Activated CD8-positive, alpha-beta T cell treated with anti-CD3 and anti-CD28 coated beads for 36 hours (primary cell): ENCODE measurements at regions not wholly inside any gene's neighbourhood (a gene's known extent, or its start where the extent isn't known, plus 50 kb on each side); places are given as distances from the start of the nearest gene placed in this dataset.

Source experiments
- ATAC-seq: fragments of 200-7000 bp; cut with Tn5 transposase; one replicate; pipeline ENCODE4 v1.10.0; 2021; ENCODE audit warnings: mild to moderate bottlenecking, moderate library complexity
- CTCF ChIA-PET: fragments of 350-600 bp; sonication (Branson Sonifier 250); formaldehyde crosslinking; loops from one replicate; lab custom pipeline; 2021; ENCODE audit warnings: antibody characterized with exemption; lab: Charles Lee
- POLR2A ChIA-PET: fragments of 350-600 bp; sonication (Branson Sonifier 250); formaldehyde crosslinking; loops from one replicate; lab custom pipeline; 2021; ENCODE audit warnings: antibody characterized with exemption; lab: Charles Lee
- DNase-seq: peaks from one replicate; pipeline ENCODE4 v3.0.0-alpha.2; 2020
- H3K27ac Mint-ChIP-seq: one replicate; pipeline ENCODE4 v1.8.0; 2021; ENCODE audit warnings: mild to moderate bottlenecking, mixed read lengths
- H3K27me3 Mint-ChIP-seq: one replicate; pipeline ENCODE4 v1.8.0; 2021; ENCODE audit warnings: mixed read lengths
- H3K36me3 Mint-ChIP-seq: one replicate; pipeline ENCODE4 v1.8.0; 2021; ENCODE audit warnings: low read depth, mixed read lengths
- H3K4me1 Mint-ChIP-seq: one replicate; pipeline ENCODE4 v1.8.0; 2021; ENCODE audit warnings: low read depth, mixed read lengths
- H3K4me3 Mint-ChIP-seq: one replicate; pipeline ENCODE4 v1.8.0; 2021; ENCODE audit warnings: mild to moderate bottlenecking, moderate library complexity, mixed read lengths
- H3K9me3 Mint-ChIP-seq: one replicate; pipeline ENCODE4 v1.8.0; 2021; ENCODE audit warnings: mixed read lengths
- intact Hi-C: fragments of 100-400 bp; cut with micrococcal nuclease; formaldehyde crosslinking; loops from one replicate; pipeline ENCODE4 v1.10.0; 2022
- TF ChIP-seq, protein P1 (sequence below): fragments of 200-600 bp; IDR thresholded peaks from one replicate; pipeline ENCODE4 v1.8.0; 2022; ENCODE audit warnings: antibody characterized with exemption, mild to moderate bottlenecking

- no peaks in the 10 kb centered on the region for H3K4me1 Mint-ChIP-seq
- intact Hi-C loops, result no loop called here
- no peak for ATAC-seq
- ChIA-PET CTCF (no interaction called here), POLR2A (no interaction called here)
- H3K9me3 Mint-ChIP-seq, result peaks cover 1% of the 10 kb centered on the region
- TF ChIP-seq, protein P1, sequence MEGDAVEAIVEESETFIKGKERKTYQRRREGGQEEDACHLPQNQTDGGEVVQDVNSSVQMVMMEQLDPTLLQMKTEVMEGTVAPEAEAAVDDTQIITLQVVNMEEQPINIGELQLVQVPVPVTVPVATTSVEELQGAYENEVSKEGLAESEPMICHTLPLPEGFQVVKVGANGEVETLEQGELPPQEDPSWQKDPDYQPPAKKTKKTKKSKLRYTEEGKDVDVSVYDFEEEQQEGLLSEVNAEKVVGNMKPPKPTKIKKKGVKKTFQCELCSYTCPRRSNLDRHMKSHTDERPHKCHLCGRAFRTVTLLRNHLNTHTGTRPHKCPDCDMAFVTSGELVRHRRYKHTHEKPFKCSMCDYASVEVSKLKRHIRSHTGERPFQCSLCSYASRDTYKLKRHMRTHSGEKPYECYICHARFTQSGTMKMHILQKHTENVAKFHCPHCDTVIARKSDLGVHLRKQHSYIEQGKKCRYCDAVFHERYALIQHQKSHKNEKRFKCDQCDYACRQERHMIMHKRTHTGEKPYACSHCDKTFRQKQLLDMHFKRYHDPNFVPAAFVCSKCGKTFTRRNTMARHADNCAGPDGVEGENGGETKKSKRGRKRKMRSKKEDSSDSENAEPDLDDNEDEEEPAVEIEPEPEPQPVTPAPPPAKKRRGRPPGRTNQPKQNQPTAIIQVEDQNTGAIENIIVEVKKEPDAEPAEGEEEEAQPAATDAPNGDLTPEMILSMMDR, result no peak
- no peak for DNase-seq
- H3K36me3 Mint-ChIP-seq, result no peaks in the 10 kb centered on the region
- H3K27ac Mint-ChIP-seq, result no peak overlapping the region
- H3K4me3 Mint-ChIP-seq, result no peak overlapping the region
- H3K27me3 Mint-ChIP-seq, result no peaks in the 10 kb centered on the region
These were observed 350.9 kb downstream of the ZIC1 start for GRCh38 chr3:147760085-147760484.

DNA sequence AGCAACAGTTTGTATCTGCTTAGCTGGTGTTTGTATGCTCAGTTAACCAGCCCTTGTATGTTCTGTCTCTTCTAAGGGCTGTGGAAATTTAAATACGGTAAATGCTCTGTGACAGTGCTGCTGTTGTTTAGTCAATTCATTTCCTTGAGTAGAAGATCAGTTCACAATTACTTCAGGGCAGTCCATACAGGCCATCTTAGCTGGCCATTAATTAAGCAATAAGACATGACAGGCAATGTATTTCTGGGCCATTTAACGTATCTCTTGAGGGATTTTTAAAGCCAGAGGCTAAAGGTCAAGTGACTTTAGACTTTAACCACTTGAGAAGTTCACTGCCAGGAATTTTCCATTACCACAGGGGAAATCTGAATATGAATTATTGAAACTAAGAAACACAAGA is 351.8 kb downstream of the ZIC1 start:
- TF ChIP-seq, protein P1, result no peak
- intact Hi-C loops, result no loop called here
- ChIA-PET CTCF (no interaction called here), POLR2A (no interaction called here)
- Mint-ChIP-seq H3K27ac (no peak overlapping the region), H3K27me3 (no peaks in the 10 kb centered on the region), H3K4me1 (no peaks in the 10 kb centered on the region), H3K4me3 (no peak overlapping the region), H3K36me3 (no peaks in the 10 kb centered on the region), H3K9me3 (peaks cover 1% of the 10 kb centered on the region)
- ATAC-seq (no peak), DNase-seq (no peak)

DNA sequence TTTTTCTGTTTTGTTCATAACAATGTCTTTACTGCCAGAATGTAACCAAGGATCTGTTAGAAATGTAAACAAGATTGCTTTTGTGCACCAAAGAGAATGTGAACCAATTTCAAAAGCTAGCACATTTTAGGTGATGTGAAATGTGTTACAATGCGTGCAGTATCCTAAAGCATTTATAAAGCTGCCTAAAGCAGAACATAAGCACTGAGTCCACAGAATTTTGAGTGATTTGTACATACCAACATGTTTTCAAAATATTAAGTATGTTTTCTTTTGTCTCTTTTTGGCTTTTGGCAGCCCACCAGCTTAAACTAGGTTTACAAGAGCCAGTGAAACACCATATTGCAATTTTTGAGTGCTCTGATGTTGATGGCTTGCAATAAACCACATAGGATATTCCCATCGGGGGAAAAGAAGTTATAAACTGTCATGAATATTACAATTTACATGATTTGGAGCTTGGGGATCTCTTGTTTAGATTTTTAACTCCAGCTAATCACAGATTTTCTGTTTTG is 364.0 kb downstream of the ZIC1 start:
- intact Hi-C loops, result no loop called here
- H3K9me3 Mint-ChIP-seq, result peaks cover 2% of the 10 kb centered on the region
- H3K27ac Mint-ChIP-seq, result no peak overlapping the region
- no peaks in the 10 kb centered on the region for H3K4me1 Mint-ChIP-seq
- no peaks in the 10 kb centered on the region for H3K27me3 Mint-ChIP-seq
- ATAC-seq, result no peak
- no peaks in the 10 kb centered on the region for H3K36me3 Mint-ChIP-seq
- ChIA-PET POLR2A (no interaction called here), CTCF (no interaction called here)
- no peak overlapping the region for H3K4me3 Mint-ChIP-seq
- TF ChIP-seq, protein P1, result no peak
- no peak for DNase-seq

DNA sequence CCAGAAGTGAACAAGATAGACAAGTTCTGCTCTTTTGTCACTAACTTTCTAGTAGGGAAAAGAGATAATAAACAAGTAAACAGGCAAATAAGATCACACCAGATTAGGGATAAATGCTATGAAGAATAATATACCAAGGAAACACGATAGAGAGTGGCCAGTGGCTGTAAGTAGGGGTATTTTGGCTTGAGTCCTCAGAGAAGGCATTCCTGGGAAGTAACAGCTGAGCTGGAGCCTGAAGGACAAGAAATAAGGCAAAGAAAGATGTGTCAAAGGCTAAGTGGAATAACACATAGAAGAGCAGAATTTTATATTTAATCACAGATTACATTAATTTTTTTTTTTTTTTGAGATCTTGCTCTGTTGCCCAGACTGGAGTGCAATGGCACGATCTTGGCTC is 366.2 kb downstream of the ZIC1 start:
- Mint-ChIP-seq H3K36me3 (no peaks in the 10 kb centered on the region), H3K27ac (no peak overlapping the region), H3K9me3 (peaks cover 2% of the 10 kb centered on the region), H3K4me3 (no peak overlapping the region), H3K4me1 (no peaks in the 10 kb centered on the region), H3K27me3 (no peaks in the 10 kb centered on the region)
- intact Hi-C loops, result no loop called here
- POLR2A ChIA-PET, result no interaction called here
- CTCF ChIA-PET, result no interaction called here
- TF ChIP-seq, protein P1, result no peak
- ATAC-seq (no peak), DNase-seq (no peak)

DNA sequence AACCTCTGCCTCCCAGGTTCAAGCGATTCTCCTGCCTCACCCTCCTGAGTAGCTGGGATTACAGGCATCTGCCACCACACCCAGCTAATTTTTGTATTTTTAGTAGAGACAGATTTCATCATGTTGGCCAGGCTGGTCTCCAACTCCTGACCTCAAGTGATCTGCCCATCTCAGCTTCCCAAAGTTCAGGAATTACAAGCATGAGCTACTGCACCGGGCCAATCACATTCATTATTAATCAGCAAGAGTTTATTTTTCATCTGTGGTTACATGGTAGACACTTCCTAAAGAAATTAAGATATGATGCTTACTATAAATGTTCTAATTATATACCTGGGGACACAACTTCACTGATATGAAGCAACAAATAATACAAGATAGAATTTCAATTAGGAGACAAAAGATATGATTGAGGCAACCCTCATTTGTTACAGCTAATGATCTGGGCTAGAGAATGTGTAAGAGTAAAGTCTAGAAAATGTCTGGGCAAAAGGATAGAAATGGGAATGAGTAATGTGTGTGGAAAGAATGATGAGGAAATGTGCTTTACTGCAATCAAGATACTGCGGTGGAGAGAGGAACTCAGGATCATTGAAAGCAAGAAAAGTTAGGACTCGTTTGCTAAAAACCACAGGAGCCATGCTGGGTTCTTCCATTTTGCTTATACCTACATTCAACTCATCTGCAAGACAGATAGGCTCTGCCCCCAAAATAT is 366.8 kb downstream of the ZIC1 start:
- no peak for DNase-seq
- H3K9me3 Mint-ChIP-seq, result peaks cover 2% of the 10 kb centered on the region
- ChIA-PET POLR2A (no interaction called here), CTCF (no interaction called here)
- no peak overlapping the region for H3K27ac Mint-ChIP-seq
- no peaks in the 10 kb centered on the region for H3K27me3 Mint-ChIP-seq
- H3K36me3 Mint-ChIP-seq, result no peaks in the 10 kb centered on the region
- H3K4me3 Mint-ChIP-seq, result no peak overlapping the region
- H3K4me1 Mint-ChIP-seq, result no peaks in the 10 kb centered on the region
- no peak for ATAC-seq
- TF ChIP-seq, protein P1, result no peak
- intact Hi-C loops, result no loop called here
